ENCODE measurements at regions not wholly inside any gene's neighbourhood (a gene's known extent, or its start where the extent isn't known, plus 50 kb on each side); places are given as distances from the start of the nearest gene placed in this dataset.

DNA sequence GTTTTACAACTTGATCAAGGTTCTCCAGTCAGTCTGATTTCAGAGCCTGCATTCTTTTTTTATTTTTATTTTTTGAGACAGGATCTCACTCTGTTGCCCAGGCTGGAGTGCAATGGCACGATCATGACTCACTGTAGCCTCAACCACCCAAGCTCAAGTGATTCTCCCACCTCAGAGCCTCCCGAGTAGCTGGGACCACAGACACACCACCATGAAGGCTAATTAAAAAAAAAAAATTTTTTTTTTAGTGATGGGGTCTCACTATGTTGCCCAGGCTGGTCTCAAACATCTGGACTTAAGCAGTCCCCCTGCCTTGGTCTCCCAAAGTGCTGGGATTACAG, 117.2 kb upstream of the NAV2 start:
- no peak overlapping the region for H3K4me3 ChIP-seq
- DNase-seq (ENCODE audit: low read depth, low spot score), result no peak
- SMC1A ChIA-PET (ENCODE audit: uncharacterized antibody, unreplicated experiment), result no interaction called here
- BruUV-seq (replicated peaks), result no TSS peak
- RAD21 ChIA-PET (ENCODE audit: unreplicated experiment), result no interaction called here
- FAIRE-seq, result no peak
- CTCF ChIA-PET, result no interaction called here
- no peak overlapping the region for H3K27ac ChIP-seq (ENCODE audit: control insufficient read depth, insufficient read depth)
- POLR2A ChIA-PET, result no interaction called here
- TF ChIP-seq RAD51 (IDR thresholded peaks at IDR 0.05) (no peak), CHD1 (IDR thresholded peaks at IDR 0.05; ENCODE audit: low read depth, low read length) (no peak), ZNF622 (IDR thresholded peaks at IDR 0.05) (no peak), KLF5 (IDR thresholded peaks at IDR 0.05; ENCODE audit: partially characterized antibody) (no peak), PAX8 (IDR thresholded peaks at IDR 0.05) (no peak), ZBTB33 (IDR thresholded peaks at IDR 0.05) (no peak), POLR2A (IDR thresholded peaks at IDR 0.05; ENCODE audit: low read depth, low read length) (no peak), HDGF (IDR thresholded peaks at IDR 0.05) (no peak), BACH1 (IDR thresholded peaks at IDR 0.05; ENCODE audit: borderline replicate concordance) (no peak), SMAD1 (IDR thresholded peaks at IDR 0.05; ENCODE audit: low read depth, partially characterized antibody) (no peak), MXI1 (IDR thresholded peaks at IDR 0.05; ENCODE audit: low read depth, low read length) (no peak), NRF1 (conservative IDR thresholded peaks at IDR 0.05; ENCODE audit: low read depth, low read length) (no peak), JUNB (IDR thresholded peaks at IDR 0.05) (no peak), ESRRA (IDR thresholded peaks at IDR 0.05; ENCODE audit: low read length) (no peak)
- TF ChIP-seq, protein P1, sequence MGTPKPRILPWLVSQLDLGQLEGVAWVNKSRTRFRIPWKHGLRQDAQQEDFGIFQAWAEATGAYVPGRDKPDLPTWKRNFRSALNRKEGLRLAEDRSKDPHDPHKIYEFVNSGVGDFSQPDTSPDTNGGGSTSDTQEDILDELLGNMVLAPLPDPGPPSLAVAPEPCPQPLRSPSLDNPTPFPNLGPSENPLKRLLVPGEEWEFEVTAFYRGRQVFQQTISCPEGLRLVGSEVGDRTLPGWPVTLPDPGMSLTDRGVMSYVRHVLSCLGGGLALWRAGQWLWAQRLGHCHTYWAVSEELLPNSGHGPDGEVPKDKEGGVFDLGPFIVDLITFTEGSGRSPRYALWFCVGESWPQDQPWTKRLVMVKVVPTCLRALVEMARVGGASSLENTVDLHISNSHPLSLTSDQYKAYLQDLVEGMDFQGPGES (IDR thresholded peaks at IDR 0.05), result no peak
- TF ChIP-seq, protein P2, sequence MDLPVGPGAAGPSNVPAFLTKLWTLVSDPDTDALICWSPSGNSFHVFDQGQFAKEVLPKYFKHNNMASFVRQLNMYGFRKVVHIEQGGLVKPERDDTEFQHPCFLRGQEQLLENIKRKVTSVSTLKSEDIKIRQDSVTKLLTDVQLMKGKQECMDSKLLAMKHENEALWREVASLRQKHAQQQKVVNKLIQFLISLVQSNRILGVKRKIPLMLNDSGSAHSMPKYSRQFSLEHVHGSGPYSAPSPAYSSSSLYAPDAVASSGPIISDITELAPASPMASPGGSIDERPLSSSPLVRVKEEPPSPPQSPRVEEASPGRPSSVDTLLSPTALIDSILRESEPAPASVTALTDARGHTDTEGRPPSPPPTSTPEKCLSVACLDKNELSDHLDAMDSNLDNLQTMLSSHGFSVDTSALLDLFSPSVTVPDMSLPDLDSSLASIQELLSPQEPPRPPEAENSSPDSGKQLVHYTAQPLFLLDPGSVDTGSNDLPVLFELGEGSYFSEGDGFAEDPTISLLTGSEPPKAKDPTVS (IDR thresholded peaks at IDR 0.05; ENCODE audit: low read depth, low read length), result no peak
- no peaks in the 10 kb centered on the region for H3K4me1 ChIP-seq (ENCODE audit: control insufficient read depth, insufficient read depth, low read length)
- no peaks in the 10 kb centered on the region for H3K79me2 ChIP-seq (ENCODE audit: control insufficient read depth, insufficient read depth, low read length)
- WGBS (ENCODE audit: insufficient coverage, insufficient replicate concordance, low lambda C conversion rate, missing lambda C conversion rate), result 0% methylated on average over 2 of the region's 2 CpGs
- intact Hi-C loops (cut with micrococcal nuclease; ENCODE audit: unreplicated experiment), result no loop called here
- no peak for ATAC-seq
- H3K4me2 ChIP-seq (ENCODE audit: control insufficient read depth, insufficient read depth), result no peak overlapping the region
- no peaks in the 10 kb centered on the region for H3K36me3 ChIP-seq (ENCODE audit: control insufficient read depth in 2 of 2, insufficient read depth in 2 of 2, low read length in 1 of 2)
- peaks cover 0 to 3% of the 10 kb centered on the region in 2 experiments; a peak in 1 of 4 replicates for H3K27me3 ChIP-seq (replicated peaks in 1 of 2; ENCODE audit: control insufficient read depth in 2 of 2, insufficient read depth in 2 of 2, low read length in 1 of 2)
- no peak overlapping the region for H3K9ac ChIP-seq (ENCODE audit: control insufficient read depth, insufficient read depth, low read length)
- no peak overlapping the region for H2AFZ ChIP-seq (ENCODE audit: control insufficient read depth, low read depth, low read length)
- H3K9me3 ChIP-seq (replicated peaks; ENCODE audit: control insufficient read depth, insufficient read depth, low read length), result no peaks in the 10 kb centered on the region
- in situ Hi-C loops (cut with MboI), result no loop called here
- H4K20me1 ChIP-seq (ENCODE audit: control insufficient read depth, insufficient read depth), result no peaks in the 10 kb centered on the region

All from GM12878 (cell line).